ENCODE measurements at regions not wholly inside any gene's neighbourhood (a gene's known extent, or its start where the extent isn't known, plus 50 kb on each side); places are given as distances from the start of the nearest gene placed in this dataset.

DNA sequence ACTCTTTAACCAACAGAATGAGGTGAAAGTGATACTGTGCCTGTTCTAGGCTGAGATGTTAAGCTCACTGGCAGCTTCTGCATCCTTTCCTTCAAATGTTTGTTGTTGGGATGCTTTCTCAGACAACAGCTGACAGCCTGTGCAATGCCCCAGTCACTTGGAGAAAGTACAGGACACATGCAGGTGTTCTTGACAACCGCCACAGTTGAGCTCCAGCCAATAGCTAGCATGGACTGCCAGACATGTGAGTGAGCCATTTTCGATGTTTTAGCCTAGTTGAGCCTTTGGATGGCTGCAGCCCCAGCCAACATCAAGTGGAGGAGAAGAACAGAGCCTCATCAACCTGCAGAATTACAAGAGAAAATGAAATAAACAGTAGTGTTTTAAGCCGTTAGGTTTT, 94.1 kb upstream of the PPP3CA start:
- CTCF ChIA-PET, result interaction anchor here (0.9 kb wide), 1 partner anchor 21 kb away, joined by 3 read pairs; no protein-coding TSS in a partner anchor
- DNase-seq (ENCODE audit: low read depth), result no peak
- H3K27me3 ChIP-seq (ENCODE audit: control insufficient read depth, insufficient read depth, low read length), result no peaks in the 10 kb centered on the region
- POLR2A ChIA-PET, result no interaction called here
- H3K36me3 ChIP-seq (ENCODE audit: control insufficient read depth, insufficient read depth, low read length), result no peaks in the 10 kb centered on the region
- TF ChIP-seq CTCF (IDR thresholded peaks at IDR 0.05; ENCODE audit: insufficient read depth, low read depth, low read length), result no peak
- no peak overlapping the region for H3K4me3 ChIP-seq (ENCODE audit: low read depth, low read length)

GRCh38 chr4:101439926-101440325, 92.6 kb upstream of the PPP3CA start:
- POLR2A ChIA-PET, result no interaction called here
- TF ChIP-seq CTCF (IDR thresholded peaks at IDR 0.05; ENCODE audit: insufficient read depth, low read depth, low read length), result no peak
- CTCF ChIA-PET, result no interaction called here
- DNase-seq (ENCODE audit: low read depth), result no peak
- Histone ChIP-seq H3K4me3 (ENCODE audit: low read depth, low read length) (no peak overlapping the region), H3K27me3 (ENCODE audit: control insufficient read depth, insufficient read depth, low read length) (no peaks in the 10 kb centered on the region), H3K36me3 (ENCODE audit: control insufficient read depth, insufficient read depth, low read length) (no peaks in the 10 kb centered on the region)

DNA sequence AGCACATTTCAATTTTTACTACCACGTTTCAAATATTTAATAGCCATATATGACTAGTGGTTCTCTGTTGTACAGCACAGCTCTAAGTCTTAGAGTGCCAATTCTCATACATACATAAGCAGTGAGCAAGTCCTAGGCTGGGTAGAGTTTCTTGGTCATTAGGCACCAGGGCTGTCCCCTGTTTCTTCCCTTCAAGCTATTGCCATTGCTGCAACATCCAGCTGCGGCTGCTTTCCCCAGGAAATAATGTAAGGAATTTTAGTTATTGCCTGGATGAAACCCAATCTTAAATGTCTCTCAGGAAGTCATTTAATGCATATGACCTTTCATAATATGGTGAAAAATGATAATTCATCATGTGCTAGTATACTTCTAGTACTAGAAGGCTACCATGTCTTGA, 74.1 kb upstream of the PPP3CA start:
- TF ChIP-seq CTCF (IDR thresholded peaks at IDR 0.05; ENCODE audit: insufficient read depth, low read depth, low read length), result no peak
- H3K4me3 ChIP-seq (ENCODE audit: low read depth, low read length), result no peak overlapping the region
- no peaks in the 10 kb centered on the region for H3K36me3 ChIP-seq (ENCODE audit: control insufficient read depth, insufficient read depth, low read length)
- no peaks in the 10 kb centered on the region for H3K27me3 ChIP-seq (ENCODE audit: control insufficient read depth, insufficient read depth, low read length)
- ChIA-PET POLR2A (no interaction called here), CTCF (no interaction called here)
- DNase-seq (ENCODE audit: low read depth), result no peak

DNA sequence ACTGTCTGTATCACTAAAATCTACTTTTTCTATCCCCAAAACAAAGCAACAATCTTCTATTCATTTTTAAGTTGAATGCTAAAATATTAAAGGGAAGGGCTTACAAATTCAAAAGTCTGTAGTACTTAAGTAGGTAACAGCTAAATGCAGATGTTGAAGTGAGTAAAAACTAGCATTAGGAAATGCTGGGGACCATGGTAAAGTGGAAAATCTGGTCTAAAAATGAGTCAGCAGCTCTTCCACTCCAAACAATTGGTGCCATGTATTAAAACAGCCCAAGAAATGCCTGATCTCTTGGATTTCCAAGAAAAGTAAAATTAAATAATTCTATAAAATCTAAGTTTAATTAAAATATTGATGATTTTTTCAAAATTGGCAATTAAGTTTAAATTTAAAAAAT, 73.3 kb upstream of the PPP3CA start:
- POLR2A ChIA-PET, result no interaction called here
- H3K36me3 ChIP-seq (ENCODE audit: control insufficient read depth, insufficient read depth, low read length), result no peaks in the 10 kb centered on the region
- H3K4me3 ChIP-seq (ENCODE audit: low read depth, low read length), result no peak overlapping the region
- H3K27me3 ChIP-seq (ENCODE audit: control insufficient read depth, insufficient read depth, low read length), result no peaks in the 10 kb centered on the region
- CTCF ChIA-PET, result interaction anchor here (1.1 kb wide), 1 partner anchor 21 kb away, joined by 3 read pairs; no protein-coding TSS in a partner anchor
- no peak for DNase-seq (ENCODE audit: low read depth)
- TF ChIP-seq CTCF (IDR thresholded peaks at IDR 0.05; ENCODE audit: insufficient read depth, low read depth, low read length), result no peak

DNA sequence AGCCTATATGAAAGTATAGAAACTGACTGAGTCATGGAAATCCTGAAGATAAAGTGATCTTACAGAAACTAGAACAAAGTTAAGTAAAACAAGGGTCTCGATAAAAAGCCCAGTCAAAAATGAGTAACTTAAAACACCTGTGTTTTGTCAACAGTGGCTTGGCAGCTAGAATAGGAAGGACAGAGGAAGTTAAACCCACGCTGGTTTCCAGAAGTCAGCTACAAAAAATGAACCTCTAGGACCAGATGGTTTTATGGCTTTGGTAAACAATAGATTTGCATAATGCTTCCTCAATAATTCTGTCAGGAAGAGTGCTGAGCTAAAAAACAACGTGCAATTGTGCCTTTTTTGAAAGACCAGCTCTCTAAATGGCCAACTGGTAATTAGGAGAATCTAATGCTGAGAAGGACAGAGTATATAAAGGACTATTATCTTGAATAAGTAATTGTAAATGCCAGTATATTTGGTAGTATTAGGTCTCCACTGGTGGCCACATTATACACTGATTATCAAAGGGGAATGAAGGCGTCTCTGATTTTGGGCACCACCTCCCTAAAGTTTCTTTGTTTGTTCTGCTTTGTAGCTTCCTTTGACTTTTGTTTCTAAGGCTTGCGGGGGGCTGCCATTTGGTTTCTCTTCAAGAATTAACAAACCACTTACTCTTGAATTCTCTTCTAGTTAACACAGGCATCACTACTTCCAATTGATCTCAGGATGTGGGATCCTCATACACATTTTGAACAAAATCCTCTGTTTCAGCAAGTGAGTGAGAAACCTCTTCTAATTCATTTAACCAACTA, 72.2 kb upstream of the PPP3CA start:
- TF ChIP-seq CTCF (IDR thresholded peaks at IDR 0.05; ENCODE audit: insufficient read depth, low read depth, low read length), result no peak
- peak; percentile 7 for DNase-seq (ENCODE audit: low read depth)
- POLR2A ChIA-PET, result no interaction called here

More for the DNA sequence above, 72.2 kb upstream of the PPP3CA start:
- no peak overlapping the region for H3K4me3 ChIP-seq (ENCODE audit: low read depth, low read length)
- H3K27me3 ChIP-seq (ENCODE audit: control insufficient read depth, insufficient read depth, low read length), result no peaks in the 10 kb centered on the region
- CTCF ChIA-PET, result interaction anchor here (0.6 to 1.0 kb wide), 2 partner anchors 14 to 139 kb away, joined by 3 read pairs; no protein-coding TSS in a partner anchor
- no peaks in the 10 kb centered on the region for H3K36me3 ChIP-seq (ENCODE audit: control insufficient read depth, insufficient read depth, low read length)
